Activated T-helper 1 cell treated with anti-CD3 and anti-CD28 coated beads, Interleukin-12 subunit alpha, Interleukin-12 subunit beta, Interleukin-2, Interleukin-4 antibody, amounts not matched to agents 30 ng/mL and 10 ng/mL and 1 ng/mL, durations not matched to agents 14 hours and 24 hours and 36 hours (primary cell): ENCODE measurements at regions not wholly inside any gene's neighbourhood (a gene's known extent, or its start where the extent isn't known, plus 50 kb on each side); places are given as distances from the start of the nearest gene placed in this dataset.
"Not testable (repeated sequence)": the region's sequence is repeated elsewhere in the genome, so short reads cannot be mapped to it uniquely, and the experiment has no call there.

Source experiments
- DNase-seq: peaks from one replicate; pipeline ENCODE4 v3.0.0; 2021; ENCODE audit warnings: low spot score
- H3K27ac Mint-ChIP-seq: one replicate; pipeline ENCODE4 v1.8.0; 2021; ENCODE audit warnings: mild to moderate bottlenecking, mixed read lengths
- H3K27me3 Mint-ChIP-seq: one replicate; pipeline ENCODE4 v1.8.0; 2022; ENCODE audit warnings: mild to moderate bottlenecking, moderate library complexity, mixed read lengths; ENCODE audit not compliant: insufficient read depth
- H3K36me3 Mint-ChIP-seq: one replicate; pipeline ENCODE4 v1.8.0; 2021; ENCODE audit warnings: low read depth, mixed read lengths
- H3K4me1 Mint-ChIP-seq: one replicate; pipeline ENCODE4 v1.8.0; 2021; ENCODE audit warnings: low read depth, mixed read lengths
- H3K4me3 Mint-ChIP-seq: one replicate; pipeline ENCODE4 v1.8.0; 2021; ENCODE audit warnings: mild to moderate bottlenecking, moderate library complexity, mixed read lengths
- H3K9me3 Mint-ChIP-seq: one replicate; pipeline ENCODE4 v1.8.0; 2021; ENCODE audit warnings: mixed read lengths
- intact Hi-C: fragments of 100-400 bp; cut with micrococcal nuclease; formaldehyde crosslinking; loops from one replicate; pipeline ENCODE4 v1.15.1; 2024

DNA sequence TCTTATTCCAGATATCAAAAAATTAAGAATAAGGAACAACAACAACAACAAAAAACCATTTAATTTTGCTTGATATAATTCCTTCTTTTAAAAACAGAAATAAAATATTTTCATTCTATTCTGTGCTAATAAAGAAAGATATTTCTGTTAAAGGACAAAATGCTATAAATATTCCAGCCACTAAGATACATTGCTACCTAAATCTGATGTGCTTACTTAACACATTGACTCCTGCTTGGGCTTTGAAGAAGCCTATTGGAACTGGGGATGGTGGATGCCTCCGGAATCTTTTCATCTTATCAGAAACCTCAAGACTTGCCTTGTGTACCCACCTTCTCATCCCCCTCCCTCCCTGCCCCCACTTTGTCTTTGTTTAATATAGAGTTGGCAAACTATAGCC, 320.2 kb downstream of the MEX3B start:
- peaks cover 6% of the 10 kb centered on the region for H3K9me3 Mint-ChIP-seq
- no peak overlapping the region for H3K27ac Mint-ChIP-seq
- DNase-seq = no peak
- intact Hi-C loops = no loop called here
- no peaks in the 10 kb centered on the region for H3K36me3 Mint-ChIP-seq
- peaks cover 1% of the 10 kb centered on the region for H3K27me3 Mint-ChIP-seq
- H3K4me3 Mint-ChIP-seq = no peak overlapping the region
- no peaks in the 10 kb centered on the region for H3K4me1 Mint-ChIP-seq

DNA sequence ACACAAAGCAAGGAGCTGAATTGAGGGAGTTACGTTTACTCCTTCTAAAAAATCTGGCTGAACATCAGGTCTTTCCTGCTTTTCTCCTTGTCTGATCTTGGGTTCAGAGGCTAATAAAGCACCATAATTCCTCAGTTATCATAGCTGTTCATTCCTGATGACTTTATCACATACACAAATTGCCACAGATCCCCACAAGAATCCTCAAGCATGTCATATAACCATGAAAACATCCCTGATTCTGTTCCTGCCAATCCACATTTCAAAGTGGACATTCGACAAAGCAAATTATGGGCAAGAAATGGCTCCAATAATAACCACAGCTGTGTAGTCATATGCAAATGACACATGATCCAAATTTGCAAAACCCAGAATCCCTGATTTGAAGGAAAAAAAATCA, 321.3 kb downstream of the MEX3B start:
- no peak for DNase-seq
- Mint-ChIP-seq H3K9me3 (peaks cover 4% of the 10 kb centered on the region), H3K27me3 (peaks cover 1% of the 10 kb centered on the region), H3K4me1 (no peaks in the 10 kb centered on the region), H3K36me3 (no peaks in the 10 kb centered on the region), H3K4me3 (no peak overlapping the region), H3K27ac (no peak overlapping the region)
- intact Hi-C loops = no loop called here

DNA sequence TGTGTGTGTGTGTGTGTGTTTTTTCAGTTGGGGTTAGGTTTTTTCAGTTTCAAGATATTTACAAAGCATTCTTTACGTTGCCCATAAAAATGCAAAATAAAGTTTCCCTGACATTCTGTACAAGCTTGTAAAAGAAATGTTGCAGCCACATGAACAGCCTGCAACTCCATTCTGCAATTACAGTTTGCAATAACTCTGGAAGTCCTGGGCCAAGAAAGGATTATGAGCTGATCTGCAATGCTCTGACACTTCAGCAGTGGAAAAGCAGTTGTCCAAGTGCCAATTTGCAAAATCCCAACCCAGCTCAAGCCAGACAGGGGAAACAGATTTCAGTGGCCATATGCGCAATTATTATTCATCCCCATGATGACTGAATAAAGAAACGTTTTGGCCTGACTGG, 322.1 kb downstream of the MEX3B start:
- no peaks in the 10 kb centered on the region for H3K4me1 Mint-ChIP-seq
- peaks cover 3% of the 10 kb centered on the region for H3K9me3 Mint-ChIP-seq
- DNase-seq = no peak
- H3K4me3 Mint-ChIP-seq = no peak overlapping the region
- no peaks in the 10 kb centered on the region for H3K36me3 Mint-ChIP-seq
- peaks cover 1% of the 10 kb centered on the region for H3K27me3 Mint-ChIP-seq
- intact Hi-C loops = no loop called here
- H3K27ac Mint-ChIP-seq = no peak overlapping the region

DNA sequence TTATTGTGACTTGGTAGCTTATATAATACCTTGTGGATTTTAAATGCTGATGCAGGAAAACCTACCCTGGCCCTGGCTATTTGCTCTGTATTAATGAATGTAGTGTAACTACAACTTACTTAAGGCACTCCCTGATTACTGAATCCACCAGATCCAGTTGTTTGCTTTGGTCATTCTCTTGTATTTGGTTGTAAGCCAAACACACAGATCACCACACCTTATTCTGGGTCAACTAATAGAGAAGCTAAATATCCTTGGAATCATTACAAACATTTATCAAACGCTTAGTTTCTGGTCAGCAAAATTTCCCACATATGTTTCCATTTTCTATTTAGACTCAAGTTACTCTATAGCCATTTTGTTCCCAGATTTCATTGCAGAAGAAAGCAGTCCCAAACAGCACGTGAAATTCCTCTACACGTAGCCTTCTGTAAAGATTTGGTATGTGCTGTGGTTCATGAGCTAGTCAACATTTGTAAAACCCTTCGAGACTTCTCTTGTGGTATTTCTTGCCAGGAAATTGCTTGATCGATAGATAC, 322.6 kb downstream of the MEX3B start:
- peaks cover 3% of the 10 kb centered on the region for H3K9me3 Mint-ChIP-seq
- H3K4me1 Mint-ChIP-seq = no peaks in the 10 kb centered on the region
- DNase-seq = no peak
- no peaks in the 10 kb centered on the region for H3K36me3 Mint-ChIP-seq
- H3K27me3 Mint-ChIP-seq = peaks cover 1% of the 10 kb centered on the region
- intact Hi-C loops = no loop called here
- no peak overlapping the region for H3K27ac Mint-ChIP-seq
- no peak overlapping the region for H3K4me3 Mint-ChIP-seq

DNA sequence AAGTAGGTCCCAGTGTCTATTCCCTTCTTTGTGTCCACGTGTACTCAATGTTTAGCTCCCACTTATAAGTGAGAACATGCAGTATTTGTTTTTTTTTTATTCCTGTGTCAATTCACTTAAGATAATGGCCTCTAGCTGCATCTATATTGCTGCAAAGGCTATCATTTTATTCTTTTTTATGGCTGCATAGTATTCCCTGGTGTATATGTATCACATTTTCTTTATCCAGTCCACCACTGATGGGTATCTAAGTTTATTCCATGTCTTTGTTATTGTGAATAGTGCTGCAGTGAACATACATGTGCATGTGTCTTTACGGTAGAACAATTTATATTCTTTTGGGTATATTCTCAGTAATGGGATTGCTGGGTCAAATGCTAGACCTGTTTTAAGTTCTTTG, 329.4 kb downstream of the MEX3B start:
- H3K27me3 Mint-ChIP-seq, H3K4me3 Mint-ChIP-seq, H3K27ac Mint-ChIP-seq, intact Hi-C loops, H3K9me3 Mint-ChIP-seq, H3K4me1 Mint-ChIP-seq, DNase-seq, H3K36me3 Mint-ChIP-seq: not testable (repeated sequence)

DNA sequence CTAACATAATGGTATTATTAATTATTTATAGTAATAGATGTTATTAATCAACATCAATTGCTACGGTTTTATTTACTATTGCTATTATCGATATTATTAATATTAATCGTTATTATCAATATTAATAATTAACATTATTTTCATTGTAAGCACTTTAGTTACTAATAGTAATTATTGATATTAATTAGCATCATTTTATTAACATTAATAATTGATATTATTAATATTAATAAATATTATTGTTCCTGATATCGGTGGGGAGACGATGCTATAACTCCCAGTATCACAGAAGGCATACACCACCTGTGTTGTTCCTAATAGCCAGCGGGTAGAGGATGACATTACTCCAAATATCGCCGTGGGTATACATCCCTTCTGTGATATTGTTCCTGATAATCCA, 335.5 kb downstream of the MEX3B start:
- no peaks in the 10 kb centered on the region for H3K9me3 Mint-ChIP-seq
- no peak overlapping the region for H3K27ac Mint-ChIP-seq
- intact Hi-C loops = no loop called here
- H3K36me3 Mint-ChIP-seq = no peaks in the 10 kb centered on the region
- H3K27me3 Mint-ChIP-seq = peaks cover 3% of the 10 kb centered on the region
- DNase-seq = no peak
- no peaks in the 10 kb centered on the region for H3K4me1 Mint-ChIP-seq
- H3K4me3 Mint-ChIP-seq = no peak overlapping the region

DNA sequence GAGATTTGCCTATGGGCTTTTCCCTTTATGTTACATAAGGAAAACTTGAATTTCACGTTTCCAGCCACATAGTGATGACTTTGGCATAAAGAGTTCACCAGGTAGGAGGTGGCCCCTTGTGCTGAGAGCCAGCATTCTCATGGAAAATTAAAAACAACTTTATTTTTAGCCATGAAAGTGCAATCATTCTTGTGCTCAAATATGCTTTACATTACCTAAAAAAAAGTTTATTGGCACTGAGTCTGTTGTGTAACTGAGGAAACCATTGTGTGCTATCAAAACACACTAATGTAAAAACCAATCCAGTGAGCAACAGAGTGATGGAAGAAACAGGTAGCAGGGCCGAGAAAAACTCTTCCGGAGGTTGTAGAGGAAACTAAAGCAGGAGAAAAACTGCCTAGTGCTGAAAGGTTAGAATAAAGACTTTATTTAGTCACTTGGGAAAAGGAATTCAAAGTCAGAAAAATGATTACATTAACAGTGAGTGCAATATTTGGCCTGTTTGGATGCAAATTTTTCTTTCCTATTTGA, 332.9 kb upstream of the TMC3 start:
- H3K9me3 Mint-ChIP-seq, H3K4me1 Mint-ChIP-seq, H3K36me3 Mint-ChIP-seq, H3K27ac Mint-ChIP-seq, intact Hi-C loops, H3K27me3 Mint-ChIP-seq, DNase-seq, H3K4me3 Mint-ChIP-seq: not testable (repeated sequence)

DNA sequence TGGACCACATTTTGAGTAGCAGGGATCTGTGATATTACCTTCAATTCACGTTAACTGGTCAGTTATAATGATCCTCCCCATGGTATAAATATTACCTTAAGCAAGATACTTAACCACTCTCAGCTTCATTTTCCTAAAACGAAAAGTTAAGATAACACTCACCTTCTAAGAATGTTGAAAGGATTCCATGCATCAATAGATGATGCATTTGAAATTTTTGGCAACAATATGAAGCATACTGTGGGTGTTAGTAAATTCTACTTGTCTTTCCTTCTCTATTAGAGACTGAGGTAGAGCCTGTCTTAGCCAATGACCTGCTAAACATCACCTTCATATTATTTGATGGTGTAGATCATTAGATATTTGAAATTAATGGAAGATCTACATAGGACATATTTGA, 331.7 kb upstream of the TMC3 start:
- H3K27me3 Mint-ChIP-seq, H3K36me3 Mint-ChIP-seq, intact Hi-C loops, H3K9me3 Mint-ChIP-seq, H3K4me1 Mint-ChIP-seq, DNase-seq, H3K27ac Mint-ChIP-seq, H3K4me3 Mint-ChIP-seq: not testable (repeated sequence)

DNA sequence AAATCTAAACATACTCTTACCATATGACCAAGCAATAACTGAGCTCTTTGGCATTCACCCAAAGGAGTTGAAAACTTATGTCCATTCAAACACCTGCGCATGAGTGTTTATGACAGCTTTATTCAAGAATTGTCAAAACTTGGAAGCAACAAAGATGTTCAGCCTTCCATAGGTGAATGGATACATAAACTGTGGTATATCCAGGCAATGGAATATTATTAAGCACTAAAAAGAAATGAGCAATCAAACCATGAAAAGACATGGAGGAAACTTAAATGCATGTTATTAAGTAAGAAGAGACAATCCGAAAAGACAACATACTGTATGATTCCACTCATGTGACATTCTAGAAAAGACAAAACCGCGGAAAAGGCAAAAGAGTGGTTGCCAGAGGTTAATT, 312.0 kb upstream of the TMC3 start:
- Mint-ChIP-seq H3K27ac (no peak overlapping the region), H3K4me3 (no peak overlapping the region), H3K27me3 (no peaks in the 10 kb centered on the region), H3K36me3 (no peaks in the 10 kb centered on the region), H3K9me3 (peaks cover 4% of the 10 kb centered on the region), H3K4me1 (no peaks in the 10 kb centered on the region)
- no peak for DNase-seq
- intact Hi-C loops = no loop called here

DNA sequence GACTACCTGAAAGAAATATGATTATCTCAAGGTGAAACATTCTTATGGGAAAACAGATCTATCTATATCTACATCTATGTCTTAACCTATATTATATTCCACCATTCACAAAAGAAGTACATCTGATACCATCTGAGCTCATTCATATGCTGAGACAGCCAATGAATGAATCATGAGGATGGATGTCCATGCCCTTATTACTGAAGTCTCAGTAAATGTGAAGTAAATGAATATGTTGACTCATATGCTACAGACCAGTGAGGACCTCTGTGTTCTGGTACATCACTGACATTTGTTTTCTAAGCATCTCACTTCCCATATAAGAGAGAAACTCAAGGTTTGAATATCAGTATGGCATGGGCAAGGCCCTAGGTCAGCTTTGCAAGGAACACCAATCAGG, 311.2 kb upstream of the TMC3 start:
- H3K27me3 Mint-ChIP-seq = peaks cover 1% of the 10 kb centered on the region
- H3K9me3 Mint-ChIP-seq = peaks cover 4% of the 10 kb centered on the region
- H3K27ac Mint-ChIP-seq = no peak overlapping the region
- intact Hi-C loops = no loop called here
- H3K4me3 Mint-ChIP-seq = no peak overlapping the region
- no peak for DNase-seq
- H3K4me1 Mint-ChIP-seq = no peaks in the 10 kb centered on the region
- H3K36me3 Mint-ChIP-seq = no peaks in the 10 kb centered on the region

DNA sequence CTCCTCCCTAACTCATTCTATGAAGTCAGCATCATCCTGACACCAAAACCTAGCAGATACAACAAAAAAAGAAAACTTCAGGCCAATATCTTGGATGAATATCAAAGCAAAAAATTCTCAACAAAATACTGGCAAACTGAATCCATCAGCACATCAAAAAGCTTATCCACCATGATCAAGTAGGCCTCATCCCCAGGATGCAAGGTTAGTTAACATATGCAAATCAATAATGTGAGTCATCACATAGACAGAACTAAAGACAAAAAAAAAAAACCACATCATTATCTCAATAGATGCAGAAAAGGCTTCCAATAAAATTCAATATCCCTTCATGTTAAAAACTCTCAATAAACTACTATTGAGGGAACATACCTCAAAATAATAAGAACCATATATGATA, 306.8 kb upstream of the TMC3 start:
- no peak for DNase-seq
- Mint-ChIP-seq H3K27me3 (peaks cover 1% of the 10 kb centered on the region), H3K4me3 (no peak overlapping the region), H3K4me1 (no peaks in the 10 kb centered on the region), H3K27ac (no peak overlapping the region), H3K9me3 (no peaks in the 10 kb centered on the region), H3K36me3 (no peaks in the 10 kb centered on the region)
- intact Hi-C loops = no loop called here

DNA sequence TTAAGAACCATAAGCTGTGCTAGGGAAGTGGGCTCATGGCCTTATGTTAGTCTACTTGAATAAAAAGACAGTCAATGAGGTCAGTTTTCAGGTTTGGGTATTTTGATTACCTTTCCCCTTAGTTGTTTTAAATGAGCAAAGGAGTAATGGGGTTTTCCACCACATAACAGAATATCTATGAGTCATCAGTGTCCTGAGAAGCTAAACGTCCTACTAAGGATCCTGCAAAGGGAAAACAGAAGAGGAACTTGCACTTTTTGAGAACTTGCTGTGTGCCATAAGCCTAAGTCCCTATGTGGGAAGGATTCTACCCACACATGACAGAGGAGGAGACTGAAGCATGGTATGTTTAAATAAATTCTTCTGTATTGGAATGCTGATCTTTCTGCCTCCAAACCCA, 292.8 kb upstream of the TMC3 start:
- intact Hi-C loops = no loop called here
- Mint-ChIP-seq H3K27me3 (no peaks in the 10 kb centered on the region), H3K4me1 (no peaks in the 10 kb centered on the region)

DNA sequence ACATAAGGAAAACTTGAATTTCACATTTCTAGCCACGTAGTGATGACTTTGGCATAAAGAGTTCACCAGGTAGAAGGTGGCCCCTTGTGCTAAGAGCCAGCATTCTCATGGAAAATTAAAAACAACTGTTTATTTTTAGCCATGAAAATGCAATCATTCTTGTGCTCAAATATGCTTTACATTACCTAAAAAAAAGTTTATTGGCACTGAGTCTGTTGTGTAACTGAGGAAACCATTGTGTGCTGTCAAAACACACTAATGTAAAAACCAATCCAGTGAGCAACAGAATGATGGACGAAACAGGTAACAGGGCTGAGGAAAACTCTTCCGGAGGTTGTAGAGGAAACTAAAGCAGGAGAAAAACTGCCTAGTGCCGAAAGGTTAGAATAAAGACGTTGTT, 287.0 kb upstream of the TMC3 start:
- no peaks in the 10 kb centered on the region for H3K9me3 Mint-ChIP-seq
- H3K27ac Mint-ChIP-seq = no peak overlapping the region
- intact Hi-C loops = no loop called here
- H3K36me3 Mint-ChIP-seq = no peaks in the 10 kb centered on the region
- no peaks in the 10 kb centered on the region for H3K4me1 Mint-ChIP-seq
- peaks cover 3% of the 10 kb centered on the region for H3K27me3 Mint-ChIP-seq
- H3K4me3 Mint-ChIP-seq = no peak overlapping the region
- DNase-seq = no peak

More for the DNA sequence above, 292.8 kb upstream of the TMC3 start:
- Mint-ChIP-seq H3K36me3 (no peaks in the 10 kb centered on the region), H3K4me3 (no peak overlapping the region), H3K27ac (no peak overlapping the region), H3K9me3 (no peaks in the 10 kb centered on the region)
- no peak for DNase-seq

DNA sequence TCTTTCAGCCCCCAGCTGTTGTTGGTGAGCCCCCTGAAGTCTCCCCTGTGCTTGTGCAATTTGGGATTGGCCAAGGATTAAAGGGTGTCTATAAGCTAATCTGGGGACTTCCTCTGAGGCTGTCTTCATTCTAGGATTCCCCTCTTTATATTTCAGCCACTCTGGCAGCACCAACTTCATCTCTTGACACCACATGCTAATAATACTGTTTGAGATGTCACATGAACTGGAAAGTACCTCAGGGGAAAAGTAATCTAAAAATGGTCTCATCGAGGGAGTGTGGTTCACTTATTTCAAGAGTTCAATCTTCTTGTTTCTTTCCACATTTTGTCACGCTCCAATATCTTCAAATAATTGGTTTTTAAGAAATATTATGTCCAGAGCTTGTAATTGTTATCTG, 279.2 kb upstream of the TMC3 start:
- H3K27ac Mint-ChIP-seq = no peak overlapping the region
- H3K4me3 Mint-ChIP-seq = no peak overlapping the region
- no peaks in the 10 kb centered on the region for H3K4me1 Mint-ChIP-seq
- H3K36me3 Mint-ChIP-seq = no peaks in the 10 kb centered on the region
- no peaks in the 10 kb centered on the region for H3K27me3 Mint-ChIP-seq
- intact Hi-C loops = no loop called here
- H3K9me3 Mint-ChIP-seq = no peaks in the 10 kb centered on the region
- no peak for DNase-seq
